NCI-H1105 (cell line): ENCODE measurements at regions not wholly inside any gene's neighbourhood (a gene's known extent, or its start where the extent isn't known, plus 50 kb on each side); places are given as distances from the start of the nearest gene placed in this dataset.

Experiments used
- DNase-seq: peaks from one replicate; lab custom pipeline; 2025; lab: John Stamatoyannopoulos, UW

GRCh38 chr12:18207266-18207665, 54.1 kb upstream of the PIK3C2G start:
- no peak for DNase-seq

DNA sequence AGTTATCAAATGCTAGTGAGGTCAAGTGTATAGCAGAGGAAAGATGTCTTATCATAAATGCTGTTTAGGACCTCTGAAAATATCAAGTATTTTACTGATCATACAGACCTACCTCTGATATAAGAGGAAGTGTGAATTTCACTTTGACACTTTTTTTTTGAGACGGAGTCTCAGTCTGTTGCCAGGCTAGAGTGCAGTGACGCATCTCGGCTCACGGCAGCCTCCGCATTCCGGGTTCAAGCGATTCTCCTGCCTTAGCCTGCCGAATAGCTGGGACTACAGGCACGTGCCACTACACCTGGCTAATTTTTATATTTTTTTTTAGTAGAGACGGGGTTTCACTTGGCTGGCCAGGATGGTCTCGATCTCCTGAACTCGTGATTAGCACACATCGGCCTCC, 55.1 kb upstream of the PIK3C2G start:
- DNase-seq: no peak

DNA sequence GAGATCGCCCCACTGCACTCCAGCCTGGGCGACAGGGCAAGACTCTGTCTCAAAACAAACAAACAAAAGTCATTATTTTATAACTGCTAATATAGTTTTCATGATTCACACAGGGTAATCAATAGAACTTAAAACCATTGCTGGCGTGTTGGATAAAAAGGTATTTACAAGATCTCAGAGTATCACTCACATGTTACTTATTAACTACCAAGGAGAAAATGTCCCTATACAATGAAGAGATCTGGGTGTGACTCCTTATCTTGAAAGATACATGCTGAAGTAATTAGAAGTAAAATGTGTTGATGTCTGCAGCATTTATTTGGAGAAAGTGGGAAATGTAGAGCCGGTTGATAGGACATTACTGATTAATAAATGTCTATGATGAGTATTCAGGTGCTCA, 57.3 kb upstream of the PIK3C2G start:
- DNase-seq: no peak

GRCh38 chr12:18192119-18192518, 69.2 kb upstream of the PIK3C2G start:
- no peak for DNase-seq

- no peak for DNase-seq
Measured at GRCh38 chr12:18183141-18183540, 78.2 kb upstream of the PIK3C2G start.

GRCh38 chr12:18171571-18171970, 81.6 kb upstream of the RERGL start:
- no peak for DNase-seq

DNA sequence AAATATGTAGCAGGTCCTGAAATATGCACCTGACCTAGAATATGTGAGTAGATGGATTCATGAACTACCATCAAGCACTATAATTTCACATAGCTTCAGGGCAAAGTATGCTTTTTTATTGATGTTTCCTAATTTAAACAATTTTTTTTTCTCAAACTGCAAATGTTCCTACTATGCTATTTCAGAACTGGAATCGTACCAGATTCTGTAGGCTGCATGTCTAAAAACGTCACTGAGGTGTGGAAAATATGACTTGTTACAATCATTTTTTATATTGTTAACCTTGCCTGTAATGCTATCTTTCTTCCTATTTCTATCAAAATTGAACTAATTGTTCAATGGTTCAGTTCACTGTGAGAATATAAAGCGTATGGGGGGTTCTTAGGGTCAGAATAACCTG, 78.0 kb upstream of the RERGL start:
- no peak for DNase-seq

DNA sequence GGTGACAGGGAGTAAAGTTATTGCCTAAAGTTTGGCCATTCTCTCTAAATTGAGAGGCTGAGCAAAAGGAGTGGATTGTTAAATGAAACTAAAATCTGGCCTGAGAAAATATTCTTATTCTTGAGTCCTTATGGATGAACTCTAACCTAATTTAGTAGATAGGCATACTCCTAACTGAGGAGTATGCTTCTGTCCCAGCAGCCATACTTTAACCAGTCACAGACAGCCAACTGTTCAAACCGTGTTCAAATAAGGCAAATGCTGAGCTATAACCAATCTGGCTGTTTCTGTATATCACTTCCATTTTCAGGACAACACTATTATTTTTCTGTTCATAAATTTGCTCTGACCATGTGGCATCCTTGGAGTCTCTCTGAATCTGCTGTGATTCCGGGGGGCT, 75.9 kb upstream of the RERGL start:
- DNase-seq: no peak

- DNase-seq: peak; percentile 91
Measured at GRCh38 chr12:18165422-18165871, 75.5 kb upstream of the RERGL start.

DNA sequence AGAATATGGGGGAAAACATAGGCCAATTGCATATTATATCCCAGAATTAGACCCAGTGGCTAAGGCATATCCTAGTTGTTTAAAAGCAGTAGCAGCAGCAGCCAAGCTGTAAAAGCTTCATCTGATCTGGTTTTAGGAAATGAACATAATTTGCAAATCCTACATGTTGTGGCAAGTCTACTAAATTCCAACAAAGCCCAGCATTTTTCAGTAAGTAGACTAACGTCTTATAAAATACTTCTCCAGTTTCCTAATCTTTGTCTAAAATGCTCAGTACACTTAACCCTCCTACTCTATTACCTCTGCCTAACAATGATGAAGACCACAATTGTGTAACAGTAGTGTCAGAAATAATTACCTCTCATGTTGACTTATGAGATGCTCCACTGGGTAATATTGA, 70.9 kb upstream of the RERGL start:
- DNase-seq: no peak

DNA sequence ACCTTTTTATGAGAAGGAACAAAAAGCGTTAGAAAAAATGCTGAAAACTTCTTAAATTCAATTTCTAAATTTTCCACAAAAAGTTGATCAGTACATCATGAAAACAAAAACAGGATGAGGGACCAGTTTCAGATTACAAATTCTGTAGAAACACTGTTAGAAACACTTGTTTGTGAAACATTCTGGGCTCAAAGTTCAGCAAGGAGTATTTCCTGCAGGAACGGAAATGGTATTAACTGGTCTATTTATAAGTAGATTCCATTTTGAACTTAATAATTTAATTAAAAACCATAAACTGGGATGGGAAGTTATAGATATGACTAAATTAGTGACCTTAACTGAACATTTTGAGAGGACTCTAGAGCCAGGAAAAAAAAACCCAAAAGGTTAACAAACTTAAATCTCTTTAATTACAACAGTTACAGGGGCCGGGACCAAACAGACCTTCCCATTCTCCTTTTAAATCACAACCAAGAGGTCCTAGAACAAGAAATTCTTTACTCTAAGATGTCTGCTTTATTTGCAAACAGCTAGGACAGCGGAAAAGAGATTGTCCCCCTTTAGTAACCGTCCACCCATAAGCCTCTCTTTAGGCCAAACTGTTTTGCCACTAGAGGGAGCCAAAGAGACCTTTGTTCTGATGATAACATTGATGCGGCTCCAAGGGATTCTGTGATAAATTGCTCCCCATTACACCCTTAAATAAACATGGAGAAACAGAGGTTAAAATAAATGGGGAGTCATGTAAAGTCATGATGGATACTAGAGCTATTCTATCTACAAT, 69.0 kb upstream of the RERGL start:
- peak; percentile 47 for DNase-seq

GRCh38 chr12:18153826-18154225, 63.8 kb upstream of the RERGL start:
- peak; percentile 29 for DNase-seq

DNA sequence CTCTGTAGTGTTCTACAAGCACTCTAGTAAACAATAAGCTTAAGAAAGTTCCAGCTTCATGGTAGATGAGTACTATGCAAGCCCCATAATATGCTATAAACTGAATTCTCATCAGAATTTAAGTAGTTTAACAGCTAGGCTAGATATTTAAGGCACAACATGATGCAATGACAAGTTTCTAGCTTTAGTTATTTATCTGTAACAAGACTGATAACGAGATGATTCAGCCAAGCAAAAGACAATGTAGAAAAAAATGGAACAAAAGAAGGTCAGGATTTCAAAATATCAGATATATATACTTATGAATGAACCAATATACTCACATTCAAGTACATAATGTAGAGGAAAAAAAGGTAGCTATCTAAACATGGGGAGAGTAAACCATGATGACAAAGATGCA, 61.0 kb upstream of the RERGL start:
- no peak for DNase-seq

- DNase-seq: no peak
Measured at GRCh38 chr12:18148961-18149360, 59.0 kb upstream of the RERGL start.

- DNase-seq: no peak
Measured at GRCh38 chr12:18146363-18146762, 56.4 kb upstream of the RERGL start.

GRCh38 chr12:18145924-18146323, 55.9 kb upstream of the RERGL start:
- DNase-seq: no peak

DNA sequence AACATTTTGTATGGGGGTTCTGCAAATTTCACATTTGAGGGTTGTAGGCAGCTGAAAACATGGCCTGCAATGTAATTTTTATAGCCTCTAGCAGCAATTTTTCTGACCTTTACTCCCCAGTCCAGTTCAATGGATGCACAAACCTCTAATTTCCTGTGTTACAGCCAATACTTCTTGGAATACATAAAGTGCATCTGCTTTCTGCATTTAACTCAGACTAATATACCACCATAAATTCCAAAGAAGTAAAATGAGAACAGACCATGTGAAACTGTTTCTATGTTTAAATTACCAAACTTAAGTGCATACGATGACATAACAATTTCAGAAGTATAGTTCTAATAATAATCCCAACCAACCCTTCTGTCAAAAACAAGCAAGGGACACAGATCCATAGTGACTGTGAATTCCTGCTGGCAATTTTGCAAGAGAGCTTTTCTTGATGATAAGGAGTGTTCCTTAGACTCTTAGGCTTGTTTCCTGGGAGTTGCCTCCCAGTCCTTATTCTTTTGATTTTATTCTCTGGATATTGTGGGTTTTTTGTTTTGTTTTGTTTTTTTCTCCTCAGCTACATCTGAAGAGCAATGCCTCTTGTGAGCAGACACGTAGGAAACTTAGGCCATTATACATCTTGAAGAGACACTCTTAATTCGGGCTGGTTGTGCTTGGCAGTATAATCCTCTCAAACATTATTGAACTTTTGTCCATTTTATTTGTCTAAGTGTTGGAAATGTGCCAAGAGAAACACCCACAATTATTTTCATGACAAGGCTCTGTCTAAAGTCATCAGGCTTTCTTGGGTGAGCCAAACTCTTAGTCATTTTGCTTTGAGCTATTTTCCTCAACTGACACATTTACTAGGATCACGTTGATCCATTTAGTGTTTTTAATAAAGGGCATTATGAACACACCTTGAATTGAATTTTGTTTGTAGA, 51.3 kb upstream of the RERGL start:
- peak; percentile 56 for DNase-seq

DNA sequence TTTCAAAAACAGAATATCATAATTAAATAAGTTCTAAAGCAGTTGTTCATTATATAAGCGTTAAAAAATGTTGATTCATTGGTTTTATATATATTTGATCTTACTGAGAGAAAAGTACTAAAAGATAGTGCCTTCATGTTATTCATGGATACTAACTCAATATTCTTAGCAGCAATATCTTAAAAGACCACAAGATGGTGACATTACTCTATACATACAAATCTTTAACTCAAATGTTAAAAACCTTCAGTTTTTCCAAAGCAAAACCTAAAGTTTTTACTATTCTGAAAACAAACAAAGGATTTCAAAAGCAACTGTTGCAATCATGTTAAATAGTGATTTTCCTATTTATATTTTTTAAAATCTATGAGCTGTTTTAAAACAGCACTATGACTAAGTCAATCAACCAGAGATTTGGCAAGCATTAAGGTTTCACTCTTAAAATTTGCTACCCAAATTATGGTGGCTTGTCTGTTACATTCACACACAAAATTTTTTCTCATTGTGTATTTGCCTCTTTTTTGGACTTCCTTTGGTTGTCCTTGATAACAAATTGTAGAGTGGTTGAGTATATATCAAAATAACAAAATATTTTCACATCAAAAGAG, 50.1 kb upstream of the RERGL start:
- peak; percentile 38 for DNase-seq
